Left renal pelvis (tissue), 4 donors: ENCODE measurements at regions not wholly inside any gene's neighbourhood (a gene's known extent, or its start where the extent isn't known, plus 50 kb on each side); places are given as distances from the start of the nearest gene placed in this dataset.

ENCODE experiments used
- DNase-seq, 4 donors: peaks; one replicate each; pipeline ENCODE4 v3.0.0-alpha.2; 2013; ENCODE audit warnings: low read depth in 4 of 4, low spot score in 3 of 4

GRCh38 chr11:27861706-27862430, 161.6 kb upstream of the BDNF start:
- DNase-seq: no peak

GRCh38 chr11:27860811-27861210, 160.6 kb upstream of the BDNF start:
- no peak for DNase-seq

DNA sequence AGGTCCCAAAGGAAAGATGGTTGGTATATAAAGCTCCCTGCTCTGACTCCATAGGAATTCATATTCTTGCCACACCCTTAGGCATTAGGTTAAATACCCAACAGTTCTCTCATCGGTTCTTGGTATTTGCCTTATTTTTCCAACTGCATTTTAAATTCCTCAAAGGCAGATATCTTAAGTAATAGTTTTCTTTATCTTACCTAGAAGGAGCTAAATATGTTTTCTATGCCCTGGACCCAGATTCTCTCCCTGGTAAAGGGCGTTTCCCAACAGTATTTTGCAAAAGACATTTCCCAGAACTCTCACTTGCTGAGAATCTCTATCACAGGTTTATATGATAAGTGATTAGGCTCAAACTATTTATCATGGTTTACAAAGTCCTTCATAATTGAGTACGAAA, 158.6 kb upstream of the BDNF start:
- no peak for DNase-seq

DNA sequence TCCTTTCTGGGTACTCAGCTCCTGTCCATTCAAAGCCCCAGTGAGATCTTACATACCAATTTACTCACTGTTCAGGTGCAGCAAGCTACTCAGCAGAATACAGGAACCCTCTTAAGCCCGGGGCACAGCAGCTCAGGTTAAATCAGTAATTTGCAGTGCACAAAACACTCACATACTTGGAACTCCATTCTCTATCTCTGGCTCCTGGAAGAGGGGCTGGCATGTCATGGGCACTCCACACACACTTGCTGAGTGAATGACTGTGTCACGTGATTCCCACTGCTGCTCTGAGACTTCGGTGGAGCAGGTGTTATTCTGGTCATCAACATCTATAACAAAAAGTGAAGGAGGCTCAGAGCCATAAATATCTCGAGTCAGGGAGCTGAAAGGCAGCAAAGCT, 157.3 kb upstream of the BDNF start:
- DNase-seq: no peak

GRCh38 chr11:27857014-27857413, 156.8 kb upstream of the BDNF start:
- no peak for DNase-seq

GRCh38 chr11:27848423-27848822, 148.2 kb upstream of the BDNF start:
- DNase-seq: no peak

DNA sequence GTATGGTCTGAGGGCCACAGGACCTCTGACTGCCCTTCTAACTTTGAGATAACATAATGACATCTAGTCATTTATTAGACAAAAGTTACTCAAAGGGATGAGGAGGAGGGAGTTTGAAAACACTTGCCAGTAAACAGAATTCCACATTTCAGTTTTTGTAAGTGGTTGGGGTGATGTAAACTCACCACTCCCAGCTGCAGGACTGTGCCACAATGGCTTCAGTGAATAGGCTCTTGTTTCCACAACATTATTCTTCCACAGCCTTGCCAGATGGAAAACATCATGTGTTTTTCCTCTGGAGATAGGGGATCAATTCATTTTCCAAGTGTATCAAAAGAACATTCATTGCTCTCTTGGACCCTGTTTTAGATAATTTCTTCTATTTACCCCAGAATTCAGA, 147.2 kb upstream of the BDNF start:
- no peak for DNase-seq

DNA sequence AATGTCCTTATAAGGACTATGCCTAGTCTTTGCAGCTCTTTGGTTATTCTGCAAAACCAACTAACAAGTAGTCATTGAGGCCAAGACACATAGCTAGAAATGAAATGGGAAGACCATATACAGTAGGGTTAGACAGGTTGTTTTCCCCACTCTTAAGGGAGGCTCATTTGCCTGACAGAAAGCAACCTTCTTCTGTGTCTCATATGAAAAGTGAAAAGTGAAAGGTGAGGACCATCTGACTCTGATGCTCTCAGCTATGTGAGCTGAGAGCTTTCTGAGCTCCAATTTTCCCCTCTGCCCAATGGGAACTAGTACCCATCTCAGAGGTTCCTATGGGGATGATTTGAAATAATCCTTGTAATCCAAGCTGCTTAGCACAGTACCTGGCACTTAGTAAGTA, 142.0 kb upstream of the BDNF start:
- no peak for DNase-seq

DNA sequence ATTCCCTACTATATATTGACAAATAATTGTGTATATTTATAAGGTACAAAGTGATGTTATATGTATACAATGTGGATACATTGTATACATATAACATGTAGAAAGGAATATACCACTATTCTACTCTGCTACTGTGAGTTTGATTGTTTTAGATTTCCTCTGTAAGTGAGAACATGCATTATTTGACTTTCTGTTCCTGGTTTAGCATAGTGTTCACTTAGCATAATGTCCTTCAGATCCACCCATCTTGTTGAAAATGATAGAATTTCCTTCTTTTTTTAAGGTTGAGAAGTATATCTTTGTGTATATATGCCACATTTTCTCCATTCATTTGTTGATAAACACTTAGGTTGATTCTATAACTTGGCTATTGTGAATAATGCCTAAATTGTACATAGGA, 140.8 kb upstream of the BDNF start:
- no peak for DNase-seq

GRCh38 chr11:27839226-27839913, 139.1 kb upstream of the BDNF start:
- DNase-seq: no peak

DNA sequence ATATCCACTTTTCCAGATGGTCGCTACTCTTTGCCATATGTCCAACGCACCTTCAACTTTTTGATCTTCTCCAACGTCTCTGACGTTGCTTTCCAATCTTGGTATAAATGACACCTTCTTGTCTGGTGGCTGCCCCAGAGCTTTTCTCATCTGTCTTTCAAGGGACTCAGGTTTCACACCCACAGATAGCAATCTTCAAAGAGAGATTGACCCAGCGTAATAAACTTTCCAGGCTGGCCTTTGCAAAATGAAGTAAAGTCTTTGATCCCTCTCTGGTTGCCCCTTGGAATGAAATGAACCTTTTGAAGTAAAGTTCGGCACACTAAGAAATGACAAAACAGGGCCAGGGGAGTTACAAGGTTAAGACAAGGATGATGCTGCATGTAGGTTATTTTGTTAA, 138.4 kb upstream of the BDNF start:
- no peak for DNase-seq

GRCh38 chr11:27837895-27838563, 137.8 kb upstream of the BDNF start:
- no peak for DNase-seq

DNA sequence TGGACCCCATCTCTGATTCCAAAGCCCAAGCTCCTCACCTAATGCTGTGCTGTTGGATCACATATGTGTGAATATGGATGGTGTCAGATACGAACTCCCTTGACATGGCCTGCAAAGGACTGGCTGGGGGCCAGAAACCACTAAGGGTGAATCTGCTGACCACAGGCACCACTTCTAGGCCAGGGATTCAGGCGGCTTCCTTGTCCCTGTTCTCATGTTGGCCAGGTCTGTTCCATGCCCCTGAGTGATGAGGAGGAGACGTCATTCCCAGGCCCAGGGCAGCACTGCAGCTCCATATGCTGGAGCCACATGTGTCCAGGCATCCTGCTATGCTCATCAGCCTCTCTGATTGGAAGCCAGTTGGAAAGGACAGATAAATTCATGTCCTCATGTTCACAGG, 130.0 kb upstream of the BDNF start:
- no peak for DNase-seq

GRCh38 chr11:27820249-27820648, 120.0 kb upstream of the BDNF start:
- no peak for DNase-seq

- DNase-seq: no peak
Measured at GRCh38 chr11:27816197-27816596, 115.9 kb upstream of the BDNF start.

DNA sequence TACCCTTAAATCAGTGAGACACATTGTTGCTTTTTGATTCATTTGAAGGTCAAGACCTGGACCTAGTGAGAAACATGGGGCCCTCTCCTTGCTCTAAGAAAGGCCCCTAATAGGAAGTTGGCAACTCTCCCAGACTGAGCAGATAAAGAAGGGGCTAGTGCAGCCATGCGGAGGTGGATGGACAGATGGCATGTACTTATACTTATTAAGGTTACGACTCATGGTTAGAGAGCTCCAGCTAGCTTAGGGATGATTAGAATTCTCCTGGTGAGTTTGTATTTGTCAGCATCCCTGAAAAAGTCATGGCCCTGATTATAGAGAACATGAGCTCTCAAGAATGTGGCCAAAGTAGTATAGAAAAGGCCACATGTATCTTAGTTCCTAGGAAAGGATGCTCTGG, 112.1 kb upstream of the BDNF start:
- no peak for DNase-seq

DNA sequence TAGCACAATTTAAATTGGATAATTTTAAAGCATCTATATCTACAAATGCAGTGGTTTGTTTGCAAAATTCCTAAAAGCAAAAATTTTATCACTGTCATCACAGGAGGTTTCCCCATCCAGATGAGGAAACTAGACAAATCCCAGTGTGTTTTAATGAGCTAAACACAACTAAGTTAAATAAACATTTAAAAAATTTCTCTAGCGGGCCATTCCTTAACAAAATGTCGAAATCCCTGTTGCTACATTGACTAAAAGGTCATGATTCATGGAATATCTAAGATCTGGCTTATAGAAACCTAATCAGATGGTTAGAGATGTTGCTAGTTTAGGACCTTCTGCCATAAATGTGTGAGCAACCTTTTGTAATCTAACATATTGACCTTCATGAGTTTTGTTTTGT, 107.3 kb upstream of the BDNF start:
- no peak for DNase-seq

- DNase-seq: no peak
Measured at GRCh38 chr11:27806122-27806521, 105.9 kb upstream of the BDNF start.

DNA sequence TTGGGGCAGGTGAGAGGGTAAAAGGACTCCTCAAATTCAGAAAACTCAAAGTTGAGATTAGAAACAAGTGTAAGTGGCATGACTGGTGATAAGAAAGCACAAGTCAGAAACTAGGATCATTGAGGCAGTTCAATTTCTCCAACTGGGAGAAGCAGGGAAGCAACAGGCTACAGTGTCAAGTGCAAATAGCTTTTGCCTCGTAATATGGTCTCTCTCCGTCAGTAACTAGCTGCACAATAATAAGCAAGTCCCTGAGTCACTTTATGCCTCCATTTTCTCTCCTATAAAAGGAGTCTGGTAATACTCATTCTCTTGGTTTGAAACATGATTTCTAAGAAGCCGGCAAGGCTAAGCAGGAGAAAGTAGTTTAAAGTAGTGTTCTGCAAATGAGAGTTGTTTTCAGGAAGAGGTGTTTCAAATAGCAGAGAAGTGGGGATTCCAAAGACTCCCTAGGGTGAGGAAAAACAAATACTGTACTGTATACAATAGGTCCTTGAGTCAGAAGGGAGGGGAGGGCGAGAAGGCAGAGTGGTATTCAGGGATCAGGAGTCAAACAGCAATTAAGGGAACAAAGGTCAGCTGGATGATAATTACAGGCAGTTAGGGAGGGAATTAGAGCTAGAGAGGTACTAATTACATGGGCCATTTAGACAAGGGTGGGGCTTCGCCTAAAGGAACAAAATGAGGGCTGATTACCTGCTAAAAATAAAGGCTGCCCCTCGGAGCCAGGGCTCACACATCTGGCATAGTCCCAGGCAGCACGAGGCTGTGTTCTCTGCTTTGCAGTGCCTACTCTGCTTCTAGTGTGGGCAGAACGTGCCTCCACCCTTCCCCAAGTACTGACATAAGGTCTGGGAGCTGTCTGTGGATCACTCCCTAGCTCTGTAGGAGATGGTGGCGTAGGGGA, 96.0 kb upstream of the BDNF start:
- DNase-seq: no peak

DNA sequence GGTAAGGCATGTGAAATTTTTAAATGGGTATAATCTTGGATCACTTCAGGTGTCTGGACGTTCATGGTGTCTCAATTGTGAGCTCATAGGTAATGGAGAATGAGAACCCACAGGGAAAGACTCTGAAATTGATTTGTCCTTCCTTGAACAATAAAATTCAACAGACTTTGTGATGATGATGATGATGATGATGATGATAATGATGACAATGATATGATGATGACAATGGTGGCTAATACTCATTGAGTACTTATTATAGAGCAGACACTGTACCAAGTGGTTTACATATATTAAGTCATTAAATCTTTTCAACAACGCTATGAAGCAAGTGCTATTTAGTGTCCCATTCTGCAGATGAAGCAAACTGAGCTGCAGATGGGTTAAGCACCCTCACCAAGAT, 86.6 kb upstream of the BDNF start:
- DNase-seq: no peak

DNA sequence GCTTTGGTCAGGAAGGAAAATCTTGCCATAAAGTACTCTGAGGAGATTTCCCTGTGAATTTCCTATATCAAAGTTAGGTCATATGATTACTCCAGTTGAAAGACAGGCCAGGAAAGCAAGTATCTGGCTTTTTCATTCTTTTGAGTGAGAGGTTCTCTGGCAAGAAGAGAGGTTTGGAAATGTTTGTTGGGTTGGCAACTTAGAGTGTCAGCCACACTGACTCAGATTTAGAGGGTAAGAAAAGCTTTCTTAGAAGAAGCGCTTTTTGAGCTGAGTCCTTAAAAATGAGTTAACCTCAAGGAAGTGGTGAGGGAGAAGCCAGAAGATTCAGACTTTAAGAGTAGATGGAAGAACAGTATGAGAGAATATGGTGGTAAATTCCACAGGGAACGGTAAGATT, 86.1 kb upstream of the BDNF start:
- DNase-seq: no peak
